ENCODE measurements at regions not wholly inside any gene's neighbourhood (a gene's known extent, or its start where the extent isn't known, plus 50 kb on each side); places are given as distances from the start of the nearest gene placed in this dataset.
"Not testable (repeated sequence)": the region's sequence is repeated elsewhere in the genome, so short reads cannot be mapped to it uniquely, and the experiment has no call there.

DNA sequence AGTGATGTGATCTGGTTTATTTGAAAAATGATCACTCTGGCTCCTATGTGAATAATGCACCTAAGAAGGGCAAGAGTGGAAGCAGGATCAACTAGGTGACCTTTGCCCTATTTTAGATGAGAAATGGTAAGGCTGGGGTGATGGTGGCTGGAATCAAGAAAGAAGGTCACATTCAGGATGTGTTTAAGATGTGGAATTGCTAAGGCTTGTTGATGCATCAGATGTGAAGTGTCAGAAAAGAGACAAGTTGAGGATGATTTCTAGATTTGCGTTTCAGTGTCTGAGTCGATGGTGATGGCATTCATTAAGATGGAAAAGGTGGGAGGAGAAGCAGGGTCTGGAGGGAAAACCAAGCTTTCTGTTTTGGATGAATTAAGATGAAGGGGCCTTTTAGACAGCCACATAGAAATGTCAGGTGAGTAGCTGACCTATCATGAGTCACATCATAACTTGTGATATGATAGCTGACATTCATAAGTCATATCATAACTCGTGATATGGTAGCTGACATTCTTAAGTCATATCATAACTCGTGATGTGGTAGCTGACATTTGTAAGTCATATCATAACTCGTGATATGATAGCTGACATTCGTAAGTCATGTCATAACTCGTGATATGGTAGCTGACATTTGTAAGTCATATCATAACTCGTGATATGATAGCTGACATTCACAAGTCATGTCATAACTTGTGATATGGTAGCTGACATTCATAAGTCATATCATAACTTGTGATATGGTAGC is 101.2 kb upstream of the SEC11C start:
- CTCF ChIA-PET: interaction anchor here (1.2 kb wide), 1 partner anchor 32 kb away, joined by 3 read pairs; no protein-coding TSS in a partner anchor
- Mint-ChIP-seq H3K27ac (no peak overlapping the region), H3K4me1 (no peaks in the 10 kb centered on the region), H3K27me3 (peaks cover 23% of the 10 kb centered on the region), H3K4me3 (no peak overlapping the region), H3K9me3 (peaks cover 2% of the 10 kb centered on the region), H3K36me3 (no peaks in the 10 kb centered on the region)
- no peak for DNase-seq

DNA sequence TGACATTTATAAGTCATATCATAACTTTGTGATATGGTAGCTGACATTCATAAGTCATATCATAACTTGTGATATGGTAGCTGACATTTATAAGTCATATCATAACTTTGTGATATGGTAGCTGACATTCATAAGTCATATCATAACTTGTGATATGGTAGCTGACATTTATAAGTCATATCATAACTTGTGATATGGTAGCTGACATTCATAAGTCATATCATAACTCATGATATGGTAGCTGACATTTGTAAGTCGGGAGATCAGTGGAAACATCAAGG is 100.7 kb upstream of the SEC11C start:
- not testable (repeated sequence) for H3K4me3 Mint-ChIP-seq, H3K27ac Mint-ChIP-seq

DNA sequence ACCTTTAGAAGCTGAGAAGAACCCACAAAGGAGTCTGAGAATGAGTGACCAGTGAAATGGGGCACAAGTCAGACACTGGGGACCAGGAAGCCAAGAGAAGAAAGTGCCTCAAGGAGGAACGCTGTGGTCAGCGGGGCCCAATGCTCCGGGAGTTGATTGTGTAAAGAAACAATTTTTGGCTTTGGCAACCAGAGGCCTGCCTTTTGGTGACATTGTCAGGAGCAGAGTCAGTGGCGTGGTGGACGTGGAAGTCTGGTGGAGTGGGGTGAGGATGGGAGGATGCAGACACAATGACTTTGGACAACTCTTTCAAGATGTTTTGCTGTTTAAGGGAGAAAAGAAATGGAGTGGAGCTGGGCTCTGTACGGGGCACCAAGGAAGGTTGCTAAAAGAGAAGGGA is 100.2 kb upstream of the SEC11C start:
- Mint-ChIP-seq H3K36me3 (no peaks in the 10 kb centered on the region), H3K9me3 (peaks cover 2% of the 10 kb centered on the region), H3K4me3 (no peak overlapping the region), H3K27ac (no peak overlapping the region), H3K27me3 (peaks cover 23% of the 10 kb centered on the region), H3K4me1 (no peaks in the 10 kb centered on the region)
- CTCF ChIA-PET: no interaction called here
- no peak for DNase-seq

More for the DNA sequence above, 100.7 kb upstream of the SEC11C start:
- H3K9me3 Mint-ChIP-seq, DNase-seq, H3K4me1 Mint-ChIP-seq, CTCF ChIA-PET, H3K36me3 Mint-ChIP-seq: not testable (repeated sequence)
- peaks cover 23% of the 10 kb centered on the region for H3K27me3 Mint-ChIP-seq

DNA sequence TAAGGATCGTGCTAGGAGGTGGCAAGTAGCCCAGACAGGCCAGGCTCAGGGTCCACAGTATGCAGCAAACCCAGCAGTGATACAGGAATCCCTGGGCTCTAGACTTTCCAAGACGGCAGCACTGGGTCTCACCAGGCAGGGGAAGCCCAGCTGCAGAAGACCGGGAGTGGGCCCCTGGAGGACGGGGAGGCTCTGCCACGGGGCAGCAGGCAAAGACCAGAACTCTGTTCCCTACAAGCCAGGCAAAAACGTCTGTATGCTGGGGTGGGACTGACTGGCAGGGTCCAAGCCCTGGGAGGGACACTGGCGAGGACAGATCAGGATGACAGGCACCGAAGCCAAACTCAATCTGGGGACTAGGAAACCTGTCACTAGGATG is 98.9 kb upstream of the SEC11C start:
- no peak overlapping the region for H3K27ac Mint-ChIP-seq
- CTCF ChIA-PET: no interaction called here
- no peak overlapping the region for H3K4me3 Mint-ChIP-seq
- peaks cover 19% of the 10 kb centered on the region for H3K27me3 Mint-ChIP-seq
- peaks cover 2% of the 10 kb centered on the region for H3K9me3 Mint-ChIP-seq
- H3K4me1 Mint-ChIP-seq: no peaks in the 10 kb centered on the region
- no peaks in the 10 kb centered on the region for H3K36me3 Mint-ChIP-seq
- no peak for DNase-seq

DNA sequence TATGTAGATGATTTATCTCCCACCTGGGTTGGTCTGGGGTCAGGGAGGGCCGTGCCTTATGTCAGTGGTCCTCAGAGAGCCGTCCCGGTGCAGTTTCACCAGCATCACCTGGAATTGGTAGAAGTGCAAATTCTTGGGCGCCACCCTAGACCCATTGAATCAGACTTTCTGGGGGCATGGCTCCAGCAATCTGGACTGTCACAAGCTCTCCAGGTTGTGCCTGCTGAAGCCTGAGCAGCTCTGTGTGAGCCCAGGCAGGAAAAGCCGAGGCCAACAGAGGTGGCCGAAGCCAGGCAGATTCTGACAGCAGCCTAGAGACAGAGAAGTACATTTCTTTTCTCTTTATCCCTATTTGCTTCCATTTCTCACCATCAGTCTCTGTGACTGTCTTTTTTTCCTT is 98.4 kb upstream of the SEC11C start:
- no peaks in the 10 kb centered on the region for H3K36me3 Mint-ChIP-seq
- H3K9me3 Mint-ChIP-seq: peaks cover 2% of the 10 kb centered on the region
- no peak overlapping the region for H3K27ac Mint-ChIP-seq
- H3K4me3 Mint-ChIP-seq: no peak overlapping the region
- peaks cover 18% of the 10 kb centered on the region for H3K27me3 Mint-ChIP-seq
- no peaks in the 10 kb centered on the region for H3K4me1 Mint-ChIP-seq
- CTCF ChIA-PET: interaction anchor here (1.0 kb wide), 1 partner anchor 273 kb away, joined by 3 read pairs; no protein-coding TSS in a partner anchor
- DNase-seq: no peak

DNA sequence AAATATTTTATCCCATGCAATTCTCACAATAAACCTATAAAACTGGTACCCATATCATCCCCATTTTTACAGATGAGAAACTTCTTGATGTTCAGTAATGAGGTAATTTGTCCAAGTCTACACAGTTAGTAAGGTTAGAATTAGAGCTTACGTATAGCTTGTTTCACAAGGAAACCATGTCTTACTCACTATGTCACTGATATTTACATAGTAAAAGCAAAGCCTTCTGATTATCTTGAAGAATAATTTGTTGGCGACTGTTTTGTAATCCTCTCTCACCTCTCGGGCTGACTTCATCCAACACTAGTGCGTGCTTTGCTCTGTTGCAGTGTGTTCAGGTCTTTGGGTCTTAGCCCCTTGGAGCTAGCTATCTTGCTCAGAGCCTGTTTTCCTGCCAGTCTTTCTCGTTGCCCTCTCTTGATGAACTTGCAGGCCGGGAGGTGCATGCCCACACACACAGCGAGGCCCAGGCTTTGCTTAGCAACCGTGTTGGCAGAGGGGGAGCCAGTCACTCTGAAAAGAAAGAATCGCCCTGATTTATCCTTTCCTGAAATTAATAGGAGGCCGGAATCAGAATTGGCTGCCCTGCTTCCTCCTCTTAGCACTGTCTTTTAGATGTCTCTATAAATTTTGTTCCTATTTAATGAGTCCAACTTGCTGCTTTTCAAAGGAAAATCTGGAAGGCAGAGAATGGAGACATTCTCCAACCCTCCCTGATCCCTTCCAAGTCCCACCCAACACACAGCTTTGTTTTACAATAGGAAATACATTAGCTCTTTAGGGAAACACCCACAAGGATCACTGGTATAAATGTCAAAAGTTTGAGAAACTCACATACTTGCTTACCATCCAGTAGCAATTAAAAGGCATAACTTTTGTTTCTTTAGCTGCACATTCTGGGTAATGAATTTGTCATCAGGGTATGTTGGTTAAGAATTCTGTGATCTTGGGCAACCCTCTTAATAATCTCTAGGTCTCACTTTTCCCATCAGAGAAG is 97.6 kb upstream of the SEC11C start:
- CTCF ChIA-PET: interaction anchor here (1.0 kb wide), 1 partner anchor 274 kb away, joined by 3 read pairs; no protein-coding TSS in a partner anchor
- no peak overlapping the region for H3K27ac Mint-ChIP-seq
- H3K9me3 Mint-ChIP-seq: peaks cover 2% of the 10 kb centered on the region
- DNase-seq: no peak
- H3K36me3 Mint-ChIP-seq: no peaks in the 10 kb centered on the region
- no peaks in the 10 kb centered on the region for H3K4me1 Mint-ChIP-seq
- no peak overlapping the region for H3K4me3 Mint-ChIP-seq
- peaks cover 20% of the 10 kb centered on the region for H3K27me3 Mint-ChIP-seq

DNA sequence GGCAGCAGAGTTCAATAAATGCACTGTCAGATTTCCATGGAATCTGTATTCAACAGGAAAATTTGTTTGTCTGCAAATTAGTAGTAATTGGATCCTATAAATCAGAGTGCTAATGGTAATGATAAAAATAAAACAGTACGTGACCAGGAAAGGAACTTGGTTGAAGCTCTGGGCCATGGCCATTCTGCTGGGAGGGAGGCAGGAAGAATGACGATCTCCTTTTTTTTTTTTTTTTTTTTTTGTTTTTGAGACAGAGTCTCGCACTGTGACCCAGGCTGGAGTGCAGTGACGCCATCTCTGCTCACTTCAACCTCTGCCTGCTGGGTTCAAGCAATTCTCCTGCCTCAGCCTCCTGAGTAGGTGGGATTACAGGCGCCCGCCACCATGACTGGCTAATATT is 94.8 kb upstream of the SEC11C start:
- H3K27ac Mint-ChIP-seq: no peak overlapping the region
- no peak overlapping the region for H3K4me3 Mint-ChIP-seq
- H3K4me1 Mint-ChIP-seq: no peaks in the 10 kb centered on the region
- no peaks in the 10 kb centered on the region for H3K9me3 Mint-ChIP-seq
- peaks cover 29% of the 10 kb centered on the region for H3K27me3 Mint-ChIP-seq
- DNase-seq: no peak
- CTCF ChIA-PET: no interaction called here
- H3K36me3 Mint-ChIP-seq: no peaks in the 10 kb centered on the region

DNA sequence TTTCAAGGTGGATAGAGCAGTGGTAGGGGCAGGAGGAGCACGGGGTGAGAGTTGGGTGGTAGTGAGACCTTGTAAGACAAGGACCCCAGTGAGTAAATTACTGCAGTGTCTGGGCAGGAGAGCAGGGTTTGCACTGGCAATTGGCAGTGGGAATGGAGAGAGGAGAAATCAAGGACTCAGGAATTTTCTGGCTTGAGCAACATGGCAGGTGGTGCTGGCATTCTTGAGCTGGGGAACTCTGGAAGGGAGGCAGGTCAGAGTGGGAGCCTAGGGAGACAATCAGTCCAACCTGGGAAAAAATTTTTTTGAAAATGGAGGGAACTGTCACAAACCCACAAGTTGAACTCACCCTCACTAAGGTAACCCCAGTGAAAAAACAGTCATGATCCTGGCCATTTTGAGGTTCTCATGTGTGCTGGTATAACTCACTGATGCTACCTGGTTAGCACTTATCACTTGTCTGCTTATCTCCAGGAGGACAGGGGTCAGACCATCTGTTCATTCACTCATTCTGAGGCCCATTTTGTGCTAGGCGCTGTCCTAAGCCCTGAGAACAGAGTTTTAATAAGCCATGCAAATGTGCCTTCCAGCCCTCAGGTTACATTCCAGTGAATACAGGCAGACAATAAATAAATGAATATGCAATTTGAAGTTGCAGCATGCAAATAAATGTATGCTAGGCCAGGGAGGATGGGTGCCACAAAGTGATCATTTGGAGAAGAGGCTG is 92.2 kb upstream of the SEC11C start:
- Mint-ChIP-seq H3K4me3 (no peak overlapping the region), H3K27me3 (peaks cover 27% of the 10 kb centered on the region)

DNA sequence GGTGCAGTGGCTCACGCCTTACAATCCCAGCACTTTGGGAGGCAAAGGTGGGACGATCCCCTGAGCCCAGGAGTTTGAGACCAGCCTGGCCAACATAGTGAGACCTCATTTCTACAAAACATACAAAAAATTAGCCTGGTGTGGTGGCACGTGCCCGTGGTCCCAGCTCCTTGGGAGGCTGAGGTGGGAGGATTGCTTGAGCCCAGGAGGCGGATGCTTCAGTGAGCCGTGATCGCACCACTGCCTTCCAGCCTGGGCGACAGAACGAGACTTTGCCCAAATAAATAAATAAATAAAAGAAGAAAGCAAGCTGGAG is 91.7 kb upstream of the SEC11C start:
- Mint-ChIP-seq H3K9me3 (no peaks in the 10 kb centered on the region), H3K27ac (no peak overlapping the region), H3K36me3 (no peaks in the 10 kb centered on the region), H3K27me3 (peaks cover 33% of the 10 kb centered on the region), H3K4me1 (no peaks in the 10 kb centered on the region), H3K4me3 (no peak overlapping the region)
- CTCF ChIA-PET: no interaction called here
- DNase-seq: no peak

More for the DNA sequence above, 92.2 kb upstream of the SEC11C start:
- no peak for DNase-seq
- no peaks in the 10 kb centered on the region for H3K36me3 Mint-ChIP-seq
- CTCF ChIA-PET: no interaction called here
- no peak overlapping the region for H3K27ac Mint-ChIP-seq
- no peaks in the 10 kb centered on the region for H3K9me3 Mint-ChIP-seq
- H3K4me1 Mint-ChIP-seq: no peaks in the 10 kb centered on the region

DNA sequence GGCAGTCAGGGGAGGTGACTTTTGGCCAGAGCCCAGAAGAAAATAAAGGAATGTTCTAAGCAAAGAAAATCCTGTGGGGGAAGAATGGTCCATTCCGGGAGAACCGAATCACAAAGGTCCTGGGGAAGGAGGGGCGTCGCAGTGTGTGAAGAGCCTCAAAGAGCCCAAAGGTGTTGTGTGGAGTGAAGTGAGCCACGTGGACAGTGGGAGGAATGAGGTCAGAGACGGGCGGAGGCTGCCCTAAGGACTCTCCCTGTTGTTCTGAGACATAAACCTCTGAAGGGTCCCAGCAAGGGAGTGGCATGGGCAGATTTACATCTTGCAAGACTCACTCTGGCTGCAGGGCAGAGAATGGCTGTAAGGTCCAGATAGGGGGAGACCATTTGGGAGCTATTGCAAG is 91.3 kb upstream of the SEC11C start:
- H3K27me3 Mint-ChIP-seq: peaks cover 33% of the 10 kb centered on the region
- DNase-seq: no peak
- no peak overlapping the region for H3K4me3 Mint-ChIP-seq
- no peak overlapping the region for H3K27ac Mint-ChIP-seq
- no peaks in the 10 kb centered on the region for H3K36me3 Mint-ChIP-seq
- CTCF ChIA-PET: no interaction called here
- H3K9me3 Mint-ChIP-seq: no peaks in the 10 kb centered on the region
- H3K4me1 Mint-ChIP-seq: no peaks in the 10 kb centered on the region

DNA sequence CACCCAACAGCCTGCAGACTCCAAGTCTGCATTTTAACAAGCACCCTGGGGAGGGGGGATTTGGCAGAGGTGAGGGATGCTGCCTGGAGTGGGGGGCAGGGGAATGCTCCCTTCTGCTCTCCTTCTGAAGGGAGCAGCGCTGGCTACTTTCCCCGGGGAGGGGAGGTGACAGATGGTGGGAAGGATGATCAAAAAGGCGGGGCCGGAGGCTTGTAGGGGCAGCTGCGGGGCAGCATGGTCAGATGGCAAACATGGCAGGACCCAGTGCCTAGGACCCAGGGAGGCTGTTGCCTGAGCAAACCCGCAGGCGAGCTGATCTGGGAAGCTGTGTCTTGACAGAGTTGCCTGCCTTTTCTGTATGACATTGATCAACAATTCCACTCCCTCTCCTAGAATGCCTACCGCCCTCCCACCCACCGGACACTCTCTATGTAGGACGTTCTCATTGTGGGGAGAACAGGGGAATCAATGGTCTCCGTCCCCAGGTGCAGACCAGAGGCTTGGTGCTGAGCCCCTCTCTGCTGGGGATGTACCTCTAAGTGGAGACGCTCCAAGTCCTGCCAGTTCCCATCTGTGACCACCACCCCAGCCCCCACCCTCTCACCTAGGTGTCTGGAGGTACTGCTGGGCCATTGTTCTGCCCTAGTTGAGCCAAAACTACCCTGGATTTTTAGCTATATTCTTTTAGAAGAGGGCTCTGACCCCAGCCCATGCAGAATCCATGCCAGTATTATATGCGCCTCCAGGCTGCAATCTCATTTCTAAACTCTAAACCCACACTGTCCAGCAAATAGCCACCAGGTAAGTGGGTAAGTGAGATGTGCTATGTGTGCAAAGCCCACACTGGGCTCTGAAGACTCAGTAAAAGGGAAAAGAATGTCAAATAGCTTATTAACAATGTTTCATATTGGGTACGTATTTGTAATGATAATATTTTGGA is 89.7 kb upstream of the SEC11C start:
- DNase-seq: no peak
- Mint-ChIP-seq H3K4me1 (no peaks in the 10 kb centered on the region), H3K27ac (no peak overlapping the region), H3K27me3 (peaks cover 33% of the 10 kb centered on the region), H3K36me3 (no peaks in the 10 kb centered on the region), H3K9me3 (no peaks in the 10 kb centered on the region), H3K4me3 (no peak overlapping the region)
- CTCF ChIA-PET: interaction anchor here (0.8 to 1.6 kb wide), 4 partner anchors 11 to 282 kb away, joined by 3 to 5 read pairs (median 3); no protein-coding TSS in a partner anchor

DNA sequence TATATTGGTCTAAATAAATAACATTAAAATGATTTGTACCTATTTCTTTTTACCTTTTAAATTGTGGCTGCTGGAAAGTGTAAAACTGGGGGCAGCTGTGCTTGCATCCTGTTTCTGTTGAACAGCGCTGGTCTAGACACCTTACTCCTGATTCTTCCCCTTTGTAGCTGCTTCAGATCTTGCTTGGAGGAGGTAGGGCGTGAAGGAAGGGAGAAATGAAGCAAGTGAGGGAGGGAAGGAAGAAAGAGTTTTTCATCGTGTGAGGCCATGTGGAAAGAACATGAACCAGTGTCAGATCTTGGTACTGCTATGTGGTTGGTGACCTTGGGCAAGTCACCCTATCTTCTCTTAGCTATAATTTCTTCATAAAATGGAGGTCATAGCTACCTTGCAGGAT is 89.0 kb upstream of the SEC11C start:
- Mint-ChIP-seq H3K27ac (no peak overlapping the region), H3K4me3 (no peak overlapping the region), H3K36me3 (no peaks in the 10 kb centered on the region), H3K27me3 (peaks cover 33% of the 10 kb centered on the region), H3K9me3 (no peaks in the 10 kb centered on the region), H3K4me1 (no peaks in the 10 kb centered on the region)
- no peak for DNase-seq
- CTCF ChIA-PET: interaction anchor here (0.8 to 1.6 kb wide), 4 partner anchors 11 to 282 kb away, joined by 3 to 5 read pairs (median 3); no protein-coding TSS in a partner anchor

DNA sequence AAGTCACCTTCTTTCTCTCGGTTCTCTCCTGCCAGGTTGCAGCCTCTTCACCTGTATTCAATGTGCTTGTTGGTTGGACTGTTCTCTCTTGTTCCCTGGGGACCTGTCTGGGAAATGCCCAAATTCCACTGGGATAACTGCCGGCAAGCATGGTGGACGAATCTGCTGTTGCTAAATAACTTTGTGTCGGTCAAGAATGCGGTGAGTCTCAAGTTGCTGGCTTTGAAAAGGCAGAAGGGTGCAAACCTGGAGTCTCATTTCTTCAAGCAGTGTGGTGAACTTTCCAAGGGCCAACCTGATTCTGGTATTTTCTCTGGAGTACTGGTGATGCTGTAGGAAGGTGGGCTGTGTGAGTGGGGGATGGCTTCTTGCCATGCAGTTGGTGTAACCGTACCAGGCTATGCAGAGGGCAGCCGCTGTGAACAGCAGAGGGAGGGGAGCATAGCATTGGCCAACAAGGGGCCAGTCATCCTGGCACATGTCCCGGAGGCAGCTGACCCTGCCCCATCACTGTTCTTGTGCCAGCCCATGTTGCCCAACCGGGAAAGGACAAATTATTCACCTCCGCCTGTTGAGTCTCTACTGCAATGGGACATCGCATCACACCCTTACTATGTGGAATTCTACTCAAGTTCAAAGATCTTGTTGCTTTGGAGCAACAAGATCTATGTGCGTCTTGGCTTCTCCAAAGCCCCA is 88.1 kb upstream of the SEC11C start:
- H3K27ac Mint-ChIP-seq: no peak overlapping the region
- H3K36me3 Mint-ChIP-seq: no peaks in the 10 kb centered on the region
- peaks cover 33% of the 10 kb centered on the region for H3K27me3 Mint-ChIP-seq
- DNase-seq: no peak
- H3K4me3 Mint-ChIP-seq: no peak overlapping the region
- no peaks in the 10 kb centered on the region for H3K4me1 Mint-ChIP-seq
- CTCF ChIA-PET: interaction anchor here (1.2 to 1.6 kb wide), 2 partner anchors 19 to 269 kb away, joined by 3 to 5 read pairs; no protein-coding TSS in a partner anchor
- no peaks in the 10 kb centered on the region for H3K9me3 Mint-ChIP-seq

Measured in activated naive CD4-positive, alpha-beta T cell treated with anti-CD3 and anti-CD28 coated beads, Interleukin-2, amount 10 ng/mL, durations not matched to agents 7 days and 5 days (primary cell).